COR-L47 (cell line): ENCODE measurements at regions not wholly inside any gene's neighbourhood (a gene's known extent, or its start where the extent isn't known, plus 50 kb on each side); places are given as distances from the start of the nearest gene placed in this dataset.

Experiments used
- DNase-seq: peaks from one replicate; lab custom pipeline; 2025; lab: John Stamatoyannopoulos, UW

- no peak for DNase-seq
These were observed 260.5 kb upstream of the IGF1R start for GRCh38 chr15:98387866-98388265.

- no peak for DNase-seq
These were observed 257.3 kb upstream of the IGF1R start for GRCh38 chr15:98390946-98391530.

- no peak for DNase-seq
These were observed 256.8 kb upstream of the IGF1R start for GRCh38 chr15:98391568-98391967.

GRCh38 chr15:98393471-98393870, 254.9 kb upstream of the IGF1R start:
- no peak for DNase-seq

- no peak for DNase-seq
These were observed 253.8 kb upstream of the IGF1R start for GRCh38 chr15:98394546-98394945.

- DNase-seq = no peak
These were observed 252.2 kb upstream of the IGF1R start for GRCh38 chr15:98395974-98396610.

GRCh38 chr15:98397419-98397818, 250.9 kb upstream of the IGF1R start:
- no peak for DNase-seq

GRCh38 chr15:98398056-98398455, 250.3 kb upstream of the IGF1R start:
- DNase-seq = peak; percentile 15

- no peak for DNase-seq
These were observed 249.5 kb upstream of the IGF1R start for GRCh38 chr15:98398886-98399285.

- no peak for DNase-seq
These were observed 248.2 kb upstream of the IGF1R start for GRCh38 chr15:98400120-98400519.

GRCh38 chr15:98401029-98401428, 247.3 kb upstream of the IGF1R start:
- DNase-seq = no peak

- no peak for DNase-seq
These were observed 245.9 kb upstream of the IGF1R start for GRCh38 chr15:98402486-98402885.

- no peak for DNase-seq
These were observed 245.2 kb upstream of the IGF1R start for GRCh38 chr15:98403169-98403568.

- no peak for DNase-seq
These were observed 244.8 kb upstream of the IGF1R start for GRCh38 chr15:98403569-98403968.

- no peak for DNase-seq
These were observed 243.3 kb upstream of the IGF1R start for GRCh38 chr15:98405013-98405412.

- DNase-seq = no peak
These were observed 240.1 kb upstream of the IGF1R start for GRCh38 chr15:98408231-98408630.

- no peak for DNase-seq
These were observed 238.0 kb upstream of the IGF1R start for GRCh38 chr15:98410328-98410727.

GRCh38 chr15:98412852-98413251, 235.5 kb upstream of the IGF1R start:
- DNase-seq = no peak

GRCh38 chr15:98413933-98414546, 234.3 kb upstream of the IGF1R start:
- no peak for DNase-seq

- no peak for DNase-seq
These were observed 232.0 kb upstream of the IGF1R start for GRCh38 chr15:98416222-98416855.

- DNase-seq = no peak
These were observed 231.0 kb upstream of the IGF1R start for GRCh38 chr15:98417346-98417745.

GRCh38 chr15:98418122-98418521, 230.2 kb upstream of the IGF1R start:
- DNase-seq = no peak

- no peak for DNase-seq
These were observed 229.1 kb upstream of the IGF1R start for GRCh38 chr15:98419173-98419780.
